NCI-H1930 (cell line): ENCODE measurements at regions not wholly inside any gene's neighbourhood (a gene's known extent, or its start where the extent isn't known, plus 50 kb on each side); places are given as distances from the start of the nearest gene placed in this dataset.

Experiments used
- DNase-seq, 2 experiments: peaks; one replicate each; lab custom pipeline; 2025; lab: John Stamatoyannopoulos, UW

DNA sequence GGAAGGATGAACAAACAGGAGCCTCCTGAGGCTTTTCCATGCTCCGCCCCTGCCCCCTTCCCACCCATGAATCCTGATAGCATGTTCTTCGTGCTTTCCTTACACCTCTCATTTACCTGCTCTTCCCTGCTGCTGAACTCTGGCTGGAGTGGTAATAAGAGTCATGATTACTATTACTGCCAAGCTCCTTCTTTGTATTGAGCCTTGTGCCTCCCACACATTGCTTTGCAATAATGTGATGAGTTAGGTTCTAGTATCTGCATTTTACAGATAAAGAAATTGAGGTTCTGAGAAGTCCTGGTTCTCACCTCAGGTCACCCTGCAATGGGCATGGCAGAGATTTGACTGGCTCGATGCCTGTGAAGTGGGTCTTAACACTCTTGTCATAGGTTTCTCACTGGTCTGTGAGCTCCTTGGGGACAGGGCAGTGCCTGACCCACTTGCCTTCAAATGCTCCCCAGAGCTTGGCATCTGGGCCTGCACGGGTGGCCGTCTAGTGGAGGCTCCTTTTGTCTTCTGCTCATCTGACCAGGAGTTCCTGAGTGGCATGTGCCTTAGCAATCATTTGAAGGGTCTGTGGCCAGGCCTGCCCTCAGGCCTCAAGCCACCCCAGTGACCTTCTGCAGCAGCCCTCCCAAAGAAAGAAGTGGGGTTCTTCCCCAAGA, 309.2 kb upstream of the ZMIZ1 start:
- no peak for DNase-seq

- no peak for DNase-seq
Measured at GRCh38 chr10:78760463-78761310, 308.1 kb upstream of the ZMIZ1 start.

DNA sequence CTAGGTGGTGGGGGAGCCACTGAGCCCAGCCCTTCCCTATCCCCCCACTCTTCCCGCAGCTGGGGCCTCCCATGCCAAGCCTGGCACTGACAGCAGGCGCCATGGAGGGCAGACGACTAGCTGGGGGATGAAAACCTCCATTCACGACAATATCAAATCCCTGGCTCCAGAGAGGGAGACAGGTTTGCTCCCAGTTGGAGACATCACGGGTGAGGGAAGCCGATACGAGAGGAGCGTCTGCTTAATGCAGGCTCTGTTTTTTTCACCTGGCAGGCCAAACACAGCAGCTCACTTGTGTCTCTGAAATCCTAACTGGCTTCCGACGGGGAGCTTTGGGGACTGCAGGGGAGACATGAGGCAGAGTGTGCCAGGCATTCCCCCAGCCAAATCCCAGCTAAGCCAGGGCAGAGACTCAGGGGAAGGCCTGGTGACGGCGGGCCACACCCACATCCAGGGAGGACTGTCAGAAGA, 307.4 kb upstream of the ZMIZ1 start:
- no peak for DNase-seq

GRCh38 chr10:78762086-78762630, 306.6 kb upstream of the ZMIZ1 start:
- no peak for DNase-seq

- no peak for DNase-seq
Measured at GRCh38 chr10:78763234-78763633, 305.5 kb upstream of the ZMIZ1 start.

- DNase-seq = no peak
Measured at GRCh38 chr10:78763651-78764395, 304.9 kb upstream of the ZMIZ1 start.

GRCh38 chr10:78764436-78764835, 304.3 kb upstream of the ZMIZ1 start:
- no peak for DNase-seq

DNA sequence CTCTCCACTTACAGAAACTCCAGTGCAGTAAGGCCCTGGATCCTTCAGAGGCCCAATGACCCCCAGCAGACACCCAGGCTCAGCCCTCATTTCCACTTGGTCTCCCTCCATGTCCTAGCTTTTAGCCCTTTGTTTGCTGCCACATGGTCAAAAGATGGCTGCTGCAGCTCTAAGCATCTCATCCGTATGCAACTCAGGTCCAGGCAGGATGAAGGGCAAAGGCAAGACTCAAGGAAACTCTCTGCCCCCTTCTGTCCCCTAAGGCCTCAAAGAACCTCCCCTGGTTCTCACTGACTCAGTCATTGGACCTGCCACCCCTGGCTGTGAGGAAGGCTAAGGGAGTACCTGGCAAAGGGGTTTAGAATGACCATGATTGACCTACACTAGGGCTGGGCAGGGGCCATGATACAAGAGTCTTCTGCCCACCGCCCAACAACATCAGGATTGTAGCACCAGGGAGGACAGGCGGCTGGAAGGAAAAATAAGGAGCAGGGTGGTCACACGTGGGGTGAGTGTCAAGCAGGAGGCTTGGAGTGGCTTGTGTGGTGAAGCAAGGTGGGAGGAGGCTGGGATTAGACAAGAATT, 303.8 kb upstream of the ZMIZ1 start:
- DNase-seq = no peak

GRCh38 chr10:78765726-78766335, 302.9 kb upstream of the ZMIZ1 start:
- no peak for DNase-seq

- no peak for DNase-seq
Measured at GRCh38 chr10:78766603-78767002, 302.2 kb upstream of the ZMIZ1 start.

- DNase-seq = no peak
Measured at GRCh38 chr10:78768041-78768835, 300.5 kb upstream of the ZMIZ1 start.

GRCh38 chr10:78768876-78769275, 299.9 kb upstream of the ZMIZ1 start:
- DNase-seq = no peak

DNA sequence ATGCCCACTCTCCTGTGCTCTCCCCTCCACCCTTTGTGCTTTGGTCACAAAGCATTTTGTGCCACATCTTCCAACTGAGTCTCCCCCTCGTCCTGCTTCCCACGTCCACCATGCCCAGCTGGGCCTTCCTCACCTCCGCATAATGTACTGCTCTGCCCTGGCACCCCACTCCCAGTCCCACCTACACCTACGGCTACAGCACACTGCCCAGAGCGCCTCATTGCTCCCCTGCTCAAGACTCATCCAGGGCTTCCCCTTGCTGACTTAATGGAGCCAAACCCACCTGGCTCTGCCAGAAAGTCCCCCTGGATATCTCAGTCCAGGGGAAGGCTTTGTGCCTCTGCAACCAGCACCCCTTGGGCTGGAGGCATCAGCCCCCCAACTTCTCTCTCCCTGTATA, 299.2 kb upstream of the ZMIZ1 start:
- no peak for DNase-seq

- no peak for DNase-seq
Measured at GRCh38 chr10:78770167-78771090, 298.3 kb upstream of the ZMIZ1 start.

DNA sequence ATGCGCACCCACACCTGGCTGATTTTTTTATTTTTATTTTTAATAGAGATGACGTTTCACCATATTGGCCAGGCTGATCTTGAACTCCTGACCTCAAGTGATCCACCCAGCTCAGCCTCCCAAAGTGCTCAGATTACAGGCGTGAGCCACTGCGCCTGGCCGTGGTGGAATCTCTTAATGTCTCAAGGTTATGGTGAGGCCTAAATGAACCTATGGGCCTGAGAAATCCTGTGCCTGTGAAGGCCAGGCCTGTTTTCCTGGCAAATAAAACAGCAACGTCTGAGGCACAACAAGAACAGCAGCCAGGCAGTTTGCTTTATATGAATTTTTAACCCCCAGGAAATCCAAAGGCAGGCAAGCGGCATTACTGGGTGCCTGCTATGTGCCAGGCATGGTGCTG, 297.5 kb upstream of the ZMIZ1 start:
- DNase-seq = no peak

- DNase-seq = no peak
Measured at GRCh38 chr10:78771808-78772455, 296.8 kb upstream of the ZMIZ1 start.

DNA sequence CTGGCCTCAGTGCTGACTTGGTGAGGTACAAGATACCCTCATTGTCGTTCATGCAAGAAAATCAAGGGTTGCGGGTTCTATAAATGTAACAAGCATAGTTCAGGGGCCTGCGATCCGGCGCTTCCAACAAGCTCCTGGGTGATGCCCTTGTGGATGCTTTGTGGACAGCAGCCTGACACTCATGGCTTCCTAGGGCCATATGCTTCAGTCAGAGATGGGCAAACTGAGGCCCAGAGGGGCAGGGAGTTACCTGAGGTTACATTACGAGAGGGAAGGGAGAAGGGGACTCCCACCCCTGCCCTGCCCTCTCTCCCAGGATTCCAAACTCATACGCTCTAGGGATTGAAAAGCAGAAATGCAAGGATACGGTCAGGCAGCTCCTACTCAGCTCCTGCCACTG, 296.3 kb upstream of the ZMIZ1 start:
- DNase-seq = no peak

- DNase-seq = no peak
Measured at GRCh38 chr10:78772986-78773530, 295.7 kb upstream of the ZMIZ1 start.

- no peak for DNase-seq
Measured at GRCh38 chr10:78774614-78774998, 294.2 kb upstream of the ZMIZ1 start.
